ENCODE measurements at regions not wholly inside any gene's neighbourhood (a gene's known extent, or its start where the extent isn't known, plus 50 kb on each side); places are given as distances from the start of the nearest gene placed in this dataset.

GRCh38 chr7:50954245-50954644, 171.5 kb upstream of the GRB10 start:
- TF ChIP-seq CTCF (IDR thresholded peaks at IDR 0.05; ENCODE audit: poor library complexity) (no peak), EZH2 (IDR thresholded peaks at IDR 0.05; ENCODE audit: borderline replicate concordance) (no peak)
